ENCODE measurements at regions not wholly inside any gene's neighbourhood (a gene's known extent, or its start where the extent isn't known, plus 50 kb on each side); places are given as distances from the start of the nearest gene placed in this dataset.

DNA sequence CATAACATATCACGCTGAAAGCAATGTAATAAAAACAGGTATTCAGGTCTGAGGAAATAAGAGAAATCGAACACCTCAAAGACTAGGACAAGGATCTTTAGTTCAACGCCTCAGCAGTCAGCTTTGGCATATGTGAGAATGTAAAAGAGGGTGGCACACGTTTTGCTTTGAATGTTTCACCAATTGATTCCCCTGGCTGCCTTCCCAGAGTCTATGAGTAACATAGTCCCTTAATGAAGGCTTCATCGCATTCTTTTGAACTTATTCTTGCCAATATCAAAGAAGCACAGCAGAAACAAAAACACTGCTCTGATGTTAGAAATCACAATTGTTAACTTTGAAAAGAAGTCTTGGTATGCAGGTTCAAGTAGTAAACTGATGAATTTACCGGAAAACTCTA is 764.8 kb downstream of the ADGRL2 start:
- TF ChIP-seq POLR2A (IDR thresholded peaks at IDR 0.05): no peak
- no peak for TF ChIP-seq POLR2AphosphoS5 (IDR thresholded peaks at IDR 0.05)
- TF ChIP-seq, protein P1, sequence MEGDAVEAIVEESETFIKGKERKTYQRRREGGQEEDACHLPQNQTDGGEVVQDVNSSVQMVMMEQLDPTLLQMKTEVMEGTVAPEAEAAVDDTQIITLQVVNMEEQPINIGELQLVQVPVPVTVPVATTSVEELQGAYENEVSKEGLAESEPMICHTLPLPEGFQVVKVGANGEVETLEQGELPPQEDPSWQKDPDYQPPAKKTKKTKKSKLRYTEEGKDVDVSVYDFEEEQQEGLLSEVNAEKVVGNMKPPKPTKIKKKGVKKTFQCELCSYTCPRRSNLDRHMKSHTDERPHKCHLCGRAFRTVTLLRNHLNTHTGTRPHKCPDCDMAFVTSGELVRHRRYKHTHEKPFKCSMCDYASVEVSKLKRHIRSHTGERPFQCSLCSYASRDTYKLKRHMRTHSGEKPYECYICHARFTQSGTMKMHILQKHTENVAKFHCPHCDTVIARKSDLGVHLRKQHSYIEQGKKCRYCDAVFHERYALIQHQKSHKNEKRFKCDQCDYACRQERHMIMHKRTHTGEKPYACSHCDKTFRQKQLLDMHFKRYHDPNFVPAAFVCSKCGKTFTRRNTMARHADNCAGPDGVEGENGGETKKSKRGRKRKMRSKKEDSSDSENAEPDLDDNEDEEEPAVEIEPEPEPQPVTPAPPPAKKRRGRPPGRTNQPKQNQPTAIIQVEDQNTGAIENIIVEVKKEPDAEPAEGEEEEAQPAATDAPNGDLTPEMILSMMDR (IDR thresholded peaks at IDR 0.05): no peak
- TF ChIP-seq EP300 (IDR thresholded peaks at IDR 0.05): no peak
